Jurkat, Clone E6-1 (cell line): ENCODE measurements at regions not wholly inside any gene's neighbourhood (a gene's known extent, or its start where the extent isn't known, plus 50 kb on each side); places are given as distances from the start of the nearest gene placed in this dataset.

ENCODE experiments used
- DNase-seq: peaks from one replicate; pipeline ENCODE4 v3.0.0-alpha.2; 2011; ENCODE audit warnings: low read depth, low spot score
- H3K4me3 ChIP-seq: 2 replicates; pipeline ENCODE4 v1.5.1; 2011; ENCODE audit warnings: mild to moderate bottlenecking, low read length, control low read depth, moderate library complexity

GRCh38 chr7:132072873-132073272, 503.4 kb downstream of the PLXNA4 start:
- H3K4me3 ChIP-seq = no peak overlapping the region
- DNase-seq = no peak

- no peak for DNase-seq
- H3K4me3 ChIP-seq = no peak overlapping the region
Measured at GRCh38 chr7:132072165-132072564, 504.1 kb downstream of the PLXNA4 start.

GRCh38 chr7:132069306-132069705, 507.0 kb downstream of the PLXNA4 start:
- no peak overlapping the region for H3K4me3 ChIP-seq
- no peak for DNase-seq

- H3K4me3 ChIP-seq = no peak overlapping the region
- no peak for DNase-seq
Measured at GRCh38 chr7:132066761-132067171, 509.5 kb downstream of the PLXNA4 start.

GRCh38 chr7:132065989-132066603, 509.7 kb upstream of the PODXL start:
- H3K4me3 ChIP-seq = no peak overlapping the region
- no peak for DNase-seq

GRCh38 chr7:132065193-132065988, 509.0 kb upstream of the PODXL start:
- no peak overlapping the region for H3K4me3 ChIP-seq
- DNase-seq = no peak

GRCh38 chr7:132063800-132064199, 507.4 kb upstream of the PODXL start:
- H3K4me3 ChIP-seq = no peak overlapping the region

GRCh38 chr7:132061937-132062336, 505.5 kb upstream of the PODXL start:
- no peak for DNase-seq
- no peak overlapping the region for H3K4me3 ChIP-seq

More at GRCh38 chr7:132063800-132064199, 507.4 kb upstream of the PODXL start:
- no peak for DNase-seq

- no peak for DNase-seq
- H3K4me3 ChIP-seq = no peak overlapping the region
Measured at GRCh38 chr7:132059141-132059540, 502.7 kb upstream of the PODXL start.

GRCh38 chr7:132055336-132056120, 499.1 kb upstream of the PODXL start:
- no peak overlapping the region for H3K4me3 ChIP-seq
- no peak for DNase-seq

GRCh38 chr7:132053871-132054270, 497.4 kb upstream of the PODXL start:
- DNase-seq = no peak
- no peak overlapping the region for H3K4me3 ChIP-seq

GRCh38 chr7:132051311-132051710, 494.9 kb upstream of the PODXL start:
- DNase-seq = no peak
- no peak overlapping the region for H3K4me3 ChIP-seq

GRCh38 chr7:132049462-132050304, 493.3 kb upstream of the PODXL start:
- peak; percentile 15 for DNase-seq

GRCh38 chr7:132045481-132045980, 489.1 kb upstream of the PODXL start:
- DNase-seq = no peak
- no peak overlapping the region for H3K4me3 ChIP-seq

More at GRCh38 chr7:132049462-132050304, 493.3 kb upstream of the PODXL start:
- H3K4me3 ChIP-seq = no peak overlapping the region

- no peak overlapping the region for H3K4me3 ChIP-seq
- no peak for DNase-seq
Measured at GRCh38 chr7:132045002-132045401, 488.6 kb upstream of the PODXL start.

- no peak overlapping the region for H3K4me3 ChIP-seq
- DNase-seq = no peak
Measured at GRCh38 chr7:132044247-132044646, 487.8 kb upstream of the PODXL start.

GRCh38 chr7:132041108-132041507, 484.7 kb upstream of the PODXL start:
- H3K4me3 ChIP-seq = no peak overlapping the region
- no peak for DNase-seq

GRCh38 chr7:132035517-132036362, 479.3 kb upstream of the PODXL start:
- no peak for DNase-seq
- H3K4me3 ChIP-seq = no peak overlapping the region
